Panc1 (cell line): ENCODE measurements at regions not wholly inside any gene's neighbourhood (a gene's known extent, or its start where the extent isn't known, plus 50 kb on each side); places are given as distances from the start of the nearest gene placed in this dataset.
A peak's percentile ranks its signal among the peaks of the same experiment; 100 is the strongest.

ENCODE experiments used
- ATAC-seq: fragments of 200-7000 bp; cut with Tn5 transposase; 2 replicates; pipeline ENCODE4 v1.9.1; 2020; ENCODE audit warnings: mild to moderate bottlenecking, moderate library complexity
- BruUV-seq: library from RNA; stranded (reverse); fragments of 400-500 nt; replicated peaks from 2 replicates; lab custom pipeline; 2021; lab: Mats Ljungman, UMichigan
- CTCF ChIA-PET: fragments of 300-600 bp; sonication (Branson Sonifier 250); formaldehyde crosslinking; loops from one replicate; lab custom pipeline; 2022; ENCODE audit warnings: antibody characterized with exemption; lab: Charles Lee
- POLR2A ChIA-PET: fragments of 300-600 bp; sonication (Branson Sonifier 250); formaldehyde crosslinking; loops from one replicate; lab custom pipeline; 2022; ENCODE audit warnings: antibody characterized with exemption; lab: Charles Lee
- DNase-seq: peaks from one replicate; pipeline ENCODE4 v3.0.0-alpha.2; 2010; ENCODE audit warnings: low read depth, low spot score
- H3K27ac ChIP-seq: 2 replicates; pipeline ENCODE4 v1.5.1; 2011; ENCODE audit warnings: mild to moderate bottlenecking, low read length, inconsistent platforms
- H3K27me3 ChIP-seq: fragments of 200-500 bp; sonication (Bioruptor generic); 2 replicates; pipeline ENCODE4 v1.6.0; 2014; ENCODE audit warnings: low read length, inconsistent platforms; ENCODE audit not compliant: control insufficient read depth, insufficient read depth
- H3K36me3 ChIP-seq: fragments of 200-500 bp; sonication (Bioruptor generic); 2 replicates; pipeline ENCODE4 v1.5.1; 2014; ENCODE audit warnings: inconsistent platforms, mild to moderate bottlenecking, low read length, moderate library complexity; ENCODE audit not compliant: control insufficient read depth, insufficient read depth
- H3K4me1 ChIP-seq: 2 replicates; pipeline ENCODE4 v1.5.1; 2011; ENCODE audit warnings: inconsistent platforms, mild to moderate bottlenecking, low read length, moderate library complexity; ENCODE audit not compliant: control insufficient read depth, insufficient read depth
- H3K4me3 ChIP-seq, 2 experiments: 2 replicates each; pipeline ENCODE4 v1.5.1; 2011 to 2012; ENCODE audit warnings: low read depth in 2 of 2, low read length in 2 of 2, mild to moderate bottlenecking in 2 of 2, inconsistent platforms in 1 of 2, moderate library complexity in 1 of 2
- H3K9me3 ChIP-seq: fragments of 200-500 bp; sonication (Bioruptor generic); 2 replicates; pipeline ENCODE4 v1.5.1; 2014; ENCODE audit warnings: low read depth, mild to moderate bottlenecking, inconsistent platforms, low read length, moderate library complexity; ENCODE audit not compliant: control insufficient read depth, insufficient read depth
- CTCF ChIP-seq: fragments of 450-650 bp; IDR thresholded peaks from 2 replicates; pipeline ENCODE4 v1.5.1; 2017; ENCODE audit warnings: mild to moderate bottlenecking
- POLR2AphosphoS5 ChIP-seq: IDR thresholded peaks from 2 replicates; pipeline ENCODE4 v1.6.1; 2012; ENCODE audit warnings: mild to moderate bottlenecking, low read depth, low read length, moderate library complexity
- SIN3A ChIP-seq: IDR thresholded peaks from 2 replicates; pipeline ENCODE4 v1.6.1; 2012; ENCODE audit warnings: low read depth, mild to moderate bottlenecking, low read length, moderate library complexity, borderline replicate concordance; ENCODE audit not compliant: insufficient read depth
- TCF7L2 ChIP-seq: IDR thresholded peaks from 2 replicates; pipeline ENCODE4 v1.6.1; 2011; ENCODE audit warnings: mild to moderate bottlenecking, low read depth, low read length, inconsistent platforms
- in situ Hi-C: cut with HindIII; loops from 2 replicates; pipeline ENCODE4 v1.10.0; 2016; ENCODE audit warnings: low sequenced_read_pairs, low pct_unique_long_range_greater_than_20kb
- intact Hi-C: fragments of 100-400 bp; cut with micrococcal nuclease; formaldehyde crosslinking; loops from one replicate; pipeline ENCODE4 v1.10.0; 2022; ENCODE audit not compliant: unreplicated experiment
- TF ChIP-seq, protein P1 (sequence below), 2 experiments: IDR thresholded peaks; 2 replicates each; pipeline ENCODE4 v1.6.1; 2011 to 2012; ENCODE audit warnings: low read depth in 2 of 2, control low read depth in 1 of 2, low read length in 1 of 2, mild to moderate bottlenecking in 1 of 2, moderate library complexity in 1 of 2; ENCODE audit not compliant: insufficient read depth in 1 of 2

DNA sequence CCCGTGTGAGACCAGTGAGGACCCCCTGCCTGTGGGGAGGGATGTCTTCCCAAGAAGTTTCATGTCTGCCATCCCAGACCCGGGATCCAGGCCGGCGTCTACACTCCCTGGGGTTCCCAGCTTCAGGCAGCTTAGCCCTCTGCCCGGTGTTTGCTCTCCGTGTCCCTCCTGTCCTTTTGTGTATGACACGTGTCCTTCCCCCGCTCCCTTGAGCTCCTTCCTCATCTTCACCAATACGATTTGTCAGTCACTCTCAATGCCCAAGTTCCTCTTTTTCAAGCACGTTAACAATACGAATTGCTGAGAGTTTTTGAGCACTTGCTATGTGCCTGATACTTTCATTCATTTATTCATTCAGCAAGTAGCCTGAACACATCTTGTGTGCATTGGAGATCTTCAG, 115.6 kb upstream of the PTPN1 start:
- Histone ChIP-seq H3K4me3 (no peak overlapping the region), H3K9me3 (no peaks in the 10 kb centered on the region), H3K27ac (no peak overlapping the region), H3K4me1 (peaks cover 8% of the 10 kb centered on the region), H3K36me3 (no peaks in the 10 kb centered on the region), H3K27me3 (no peaks in the 10 kb centered on the region)
- TF ChIP-seq TCF7L2 (no peak), SIN3A (no peak), POLR2AphosphoS5 (no peak), CTCF (no peak)
- TF ChIP-seq, protein P1, sequence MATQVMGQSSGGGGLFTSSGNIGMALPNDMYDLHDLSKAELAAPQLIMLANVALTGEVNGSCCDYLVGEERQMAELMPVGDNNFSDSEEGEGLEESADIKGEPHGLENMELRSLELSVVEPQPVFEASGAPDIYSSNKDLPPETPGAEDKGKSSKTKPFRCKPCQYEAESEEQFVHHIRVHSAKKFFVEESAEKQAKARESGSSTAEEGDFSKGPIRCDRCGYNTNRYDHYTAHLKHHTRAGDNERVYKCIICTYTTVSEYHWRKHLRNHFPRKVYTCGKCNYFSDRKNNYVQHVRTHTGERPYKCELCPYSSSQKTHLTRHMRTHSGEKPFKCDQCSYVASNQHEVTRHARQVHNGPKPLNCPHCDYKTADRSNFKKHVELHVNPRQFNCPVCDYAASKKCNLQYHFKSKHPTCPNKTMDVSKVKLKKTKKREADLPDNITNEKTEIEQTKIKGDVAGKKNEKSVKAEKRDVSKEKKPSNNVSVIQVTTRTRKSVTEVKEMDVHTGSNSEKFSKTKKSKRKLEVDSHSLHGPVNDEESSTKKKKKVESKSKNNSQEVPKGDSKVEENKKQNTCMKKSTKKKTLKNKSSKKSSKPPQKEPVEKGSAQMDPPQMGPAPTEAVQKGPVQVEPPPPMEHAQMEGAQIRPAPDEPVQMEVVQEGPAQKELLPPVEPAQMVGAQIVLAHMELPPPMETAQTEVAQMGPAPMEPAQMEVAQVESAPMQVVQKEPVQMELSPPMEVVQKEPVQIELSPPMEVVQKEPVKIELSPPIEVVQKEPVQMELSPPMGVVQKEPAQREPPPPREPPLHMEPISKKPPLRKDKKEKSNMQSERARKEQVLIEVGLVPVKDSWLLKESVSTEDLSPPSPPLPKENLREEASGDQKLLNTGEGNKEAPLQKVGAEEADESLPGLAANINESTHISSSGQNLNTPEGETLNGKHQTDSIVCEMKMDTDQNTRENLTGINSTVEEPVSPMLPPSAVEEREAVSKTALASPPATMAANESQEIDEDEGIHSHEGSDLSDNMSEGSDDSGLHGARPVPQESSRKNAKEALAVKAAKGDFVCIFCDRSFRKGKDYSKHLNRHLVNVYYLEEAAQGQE (IDR thresholded peaks at IDR 0.05; ENCODE audit: insufficient read depth in 1 of 2, low read depth in 2 of 2, low read length in 1 of 2): no peak
- no TSS peak for BruUV-seq
- ChIA-PET POLR2A (interaction anchor here (0.6 kb wide), 1 partner anchor 217 kb away, joined by 6 read pairs; no protein-coding TSS in a partner anchor), CTCF (no interaction called here)
- ATAC-seq (no peak), DNase-seq (no peak)
- intact Hi-C loops: no loop called here
- in situ Hi-C loops: no loop called here

DNA sequence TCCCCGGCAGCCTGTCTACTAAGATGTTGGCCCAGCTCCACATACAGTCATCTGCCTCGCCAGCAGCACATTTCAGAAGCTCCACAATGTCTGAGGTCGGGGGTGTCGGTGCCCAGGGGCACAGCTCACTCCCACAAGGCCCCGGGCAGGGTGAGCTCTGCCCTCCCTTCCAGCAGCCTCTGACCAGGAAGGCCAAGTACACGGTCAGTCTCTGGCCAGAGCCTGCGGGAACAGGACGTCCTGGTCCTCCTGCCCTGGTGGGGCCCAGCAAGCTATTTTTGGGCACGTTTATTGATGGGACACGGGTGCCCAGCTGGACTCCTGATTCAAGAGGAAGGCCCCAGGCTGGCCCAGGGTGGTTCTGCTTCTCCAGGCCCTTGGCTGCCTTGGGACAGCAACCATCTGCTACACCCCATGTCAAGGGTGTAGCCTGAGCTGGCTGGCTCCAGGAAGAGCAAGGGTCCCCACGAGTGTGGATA, 114.9 kb upstream of the PTPN1 start:
- peaks cover 14% of the 10 kb centered on the region for H3K4me1 ChIP-seq
- intact Hi-C loops: no loop called here
- in situ Hi-C loops: no loop called here
- H3K27ac ChIP-seq: no peak overlapping the region
- ChIA-PET POLR2A (interaction anchor here (0.6 kb wide), 1 partner anchor 218 kb away, joined by 6 read pairs; no protein-coding TSS in a partner anchor), CTCF (no interaction called here)
- no peak overlapping the region for H3K4me3 ChIP-seq
- DNase-seq: no peak
- TF ChIP-seq TCF7L2: no peak
- TF ChIP-seq CTCF: no peak
- TF ChIP-seq, protein P1 (IDR thresholded peaks at IDR 0.05; ENCODE audit: insufficient read depth in 1 of 2, low read depth in 2 of 2, low read length in 1 of 2): no peak
- no peak for TF ChIP-seq SIN3A
- no peak for TF ChIP-seq POLR2AphosphoS5
- no peaks in the 10 kb centered on the region for H3K9me3 ChIP-seq
- no peaks in the 10 kb centered on the region for H3K27me3 ChIP-seq
- peak; percentile 28; the same call in 1 of the 2 replicates for ATAC-seq
- H3K36me3 ChIP-seq: no peaks in the 10 kb centered on the region
- BruUV-seq: no TSS peak
